ENCODE measurements at regions not wholly inside any gene's neighbourhood (a gene's known extent, or its start where the extent isn't known, plus 50 kb on each side); places are given as distances from the start of the nearest gene placed in this dataset.
A peak's percentile ranks its signal among the peaks of the same experiment; 100 is the strongest.
"Not testable (repeated sequence)": the region's sequence is repeated elsewhere in the genome, so short reads cannot be mapped to it uniquely, and the experiment has no call there.

DNA sequence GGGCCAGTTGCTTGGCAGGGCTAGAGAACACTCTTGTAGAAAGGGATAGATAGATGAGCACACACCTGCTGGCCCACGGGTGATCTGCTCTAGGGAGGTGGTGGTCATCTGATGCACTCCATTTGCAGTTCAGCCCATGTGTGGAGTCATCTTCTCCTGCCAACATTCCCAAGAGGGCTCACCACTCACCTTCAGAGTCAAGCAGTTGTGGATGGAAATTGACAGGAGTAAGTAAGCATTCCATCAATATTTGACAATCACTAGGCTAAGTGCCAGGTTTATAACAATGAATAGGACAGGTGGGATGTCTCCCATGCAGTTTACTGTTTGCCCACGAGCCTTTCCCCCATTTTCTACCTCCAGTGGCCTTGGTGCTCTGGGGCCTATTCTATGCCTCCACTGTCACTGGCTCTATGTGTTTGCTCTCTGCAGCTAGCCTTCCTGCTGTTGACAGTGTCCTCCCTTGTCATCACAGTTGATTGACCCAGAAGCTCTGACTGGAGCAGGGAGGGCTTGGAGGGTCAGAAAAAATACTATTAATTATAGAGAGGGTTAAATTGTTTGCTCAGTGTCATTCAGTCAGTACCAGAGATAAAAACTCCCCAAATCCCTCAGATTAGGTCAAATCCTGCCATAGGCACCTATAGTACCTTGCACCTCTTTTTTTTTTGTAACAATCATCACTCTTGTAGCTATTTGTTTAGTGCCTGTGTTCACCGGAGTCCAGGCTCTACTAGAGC is 134.6 kb upstream of the PZP start:
- no peak for DNase-seq (ENCODE audit: extremely low read depth, low read depth, low spot score)

DNA sequence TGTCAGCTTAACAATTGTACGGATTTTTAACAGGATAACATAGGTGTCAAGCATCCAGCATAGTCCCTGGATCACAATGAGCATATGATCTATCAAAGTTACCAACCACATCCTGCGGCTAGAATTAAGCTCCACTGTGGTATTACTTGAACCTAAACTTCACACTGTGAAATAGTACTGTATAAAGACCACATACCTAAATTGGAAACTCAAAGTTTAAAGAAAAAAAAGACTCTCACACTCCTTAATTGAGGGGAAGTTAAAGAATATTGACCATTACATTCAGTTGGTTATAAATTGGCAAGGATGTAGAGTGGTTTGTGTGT is 133.0 kb upstream of the PZP start:
- no peak for DNase-seq (ENCODE audit: extremely low read depth, low read depth, low spot score)

DNA sequence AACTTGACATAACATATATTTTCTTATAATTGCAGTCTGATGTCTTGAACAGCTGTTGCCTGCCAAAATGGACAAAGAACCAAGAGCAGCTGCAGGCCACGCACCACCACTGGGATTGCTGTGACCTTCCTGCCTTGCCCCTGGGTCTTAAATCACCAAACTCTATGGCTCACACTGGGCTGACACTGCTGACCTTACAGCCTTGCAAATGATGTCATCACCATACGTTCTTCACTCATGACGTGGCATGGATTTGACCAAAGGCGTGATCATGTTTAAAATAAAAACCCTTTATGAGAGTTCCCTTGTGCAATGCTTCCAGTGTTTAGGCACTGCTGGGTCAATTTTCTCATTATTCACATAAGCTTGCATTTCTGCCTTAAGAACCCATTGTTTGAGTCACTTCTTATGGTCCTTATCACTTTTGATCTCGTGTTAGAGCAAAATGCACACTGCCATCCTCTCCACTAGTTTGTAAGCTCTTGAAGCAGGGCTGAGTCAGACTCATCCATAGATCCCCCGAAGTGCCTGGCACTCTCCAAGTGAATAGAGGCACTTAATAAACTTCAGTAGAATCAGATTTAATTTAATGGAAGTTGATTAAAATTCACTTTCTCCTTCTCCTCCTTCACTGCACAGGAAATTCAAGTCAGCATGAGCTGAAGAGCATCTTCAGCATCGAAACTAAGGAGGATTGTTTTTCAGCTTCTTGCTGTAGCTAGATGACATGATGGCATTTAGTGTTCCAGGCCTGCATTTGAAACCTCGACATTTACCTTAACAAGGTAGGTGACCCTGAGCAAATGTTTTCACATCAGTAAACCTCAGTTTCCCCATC is 132.4 kb upstream of the PZP start:
- no peak for DNase-seq (ENCODE audit: extremely low read depth, low read depth, low spot score)

DNA sequence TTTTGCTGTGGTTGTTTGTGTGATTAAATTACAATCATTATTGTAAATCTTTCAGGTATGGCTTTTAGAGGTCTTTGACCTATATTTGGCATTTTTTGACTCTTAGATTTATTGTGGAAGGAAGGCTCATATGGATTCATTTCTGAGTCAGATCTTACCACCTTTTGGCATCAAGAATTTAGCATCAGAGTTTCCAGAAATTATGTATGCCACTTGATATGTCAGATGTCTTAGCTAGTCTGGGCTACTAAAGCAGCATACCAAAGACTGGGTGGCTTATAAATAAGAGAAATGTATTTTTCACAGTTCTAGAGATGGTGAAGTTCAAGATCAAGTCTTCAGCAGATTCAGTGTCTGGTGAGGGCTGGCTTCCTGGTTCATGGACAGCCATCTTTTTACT is 129.5 kb upstream of the PZP start:
- no peak for DNase-seq (ENCODE audit: extremely low read depth, low read depth, low spot score)

DNA sequence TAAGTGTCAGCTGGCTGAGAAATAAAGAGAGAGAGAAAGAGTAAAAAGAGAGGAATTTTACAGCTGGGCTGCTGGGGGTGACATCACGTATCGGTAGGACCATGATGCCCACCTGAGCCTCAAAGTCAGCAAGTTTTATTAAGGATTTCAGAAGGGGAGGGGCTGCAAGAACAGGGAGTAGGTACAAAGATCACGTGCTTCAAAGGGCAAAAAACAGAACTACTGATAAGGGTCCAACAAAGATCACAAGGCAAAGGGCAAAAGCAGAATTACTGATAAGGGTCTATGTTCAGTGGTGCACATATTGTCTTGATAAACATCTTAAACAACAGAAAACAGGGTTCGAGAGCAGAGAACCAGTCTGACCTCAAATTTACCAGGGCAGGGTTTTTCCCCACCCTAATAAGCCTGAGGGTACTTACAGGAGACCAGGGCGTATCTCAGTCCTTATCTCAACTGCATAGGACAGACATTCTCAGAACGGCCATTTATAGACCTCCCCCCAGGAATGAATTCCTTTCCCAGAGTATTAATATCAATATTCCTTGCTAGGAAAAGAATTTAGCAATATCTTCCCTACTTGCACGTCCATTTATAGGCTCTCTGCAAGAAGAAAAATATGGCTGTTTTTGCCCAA is 128.3 kb upstream of the PZP start:
- not testable (repeated sequence) for DNase-seq (ENCODE audit: extremely low read depth, low read depth, low spot score)

DNA sequence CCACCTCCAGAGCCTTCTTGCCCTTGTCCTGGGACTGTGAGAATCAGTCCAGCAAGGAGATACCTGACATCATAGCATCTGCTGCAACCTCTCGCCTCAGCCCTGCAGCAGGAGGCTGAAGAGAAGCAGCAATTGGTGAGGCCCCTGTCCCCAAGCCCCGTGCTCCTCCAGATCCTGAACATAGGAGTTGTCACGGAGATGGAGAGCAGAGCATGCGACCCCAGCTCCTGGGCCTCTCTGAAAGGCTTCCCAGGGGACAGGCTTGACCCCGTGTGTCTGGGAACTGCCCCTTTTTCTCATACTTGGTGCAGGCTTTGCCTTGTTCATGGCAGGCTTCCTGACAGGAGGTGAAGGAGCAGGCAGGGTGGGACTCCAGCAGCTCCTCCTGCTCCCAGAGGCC is 127.7 kb upstream of the PZP start:
- no peak for DNase-seq (ENCODE audit: extremely low read depth, low read depth, low spot score)

DNA sequence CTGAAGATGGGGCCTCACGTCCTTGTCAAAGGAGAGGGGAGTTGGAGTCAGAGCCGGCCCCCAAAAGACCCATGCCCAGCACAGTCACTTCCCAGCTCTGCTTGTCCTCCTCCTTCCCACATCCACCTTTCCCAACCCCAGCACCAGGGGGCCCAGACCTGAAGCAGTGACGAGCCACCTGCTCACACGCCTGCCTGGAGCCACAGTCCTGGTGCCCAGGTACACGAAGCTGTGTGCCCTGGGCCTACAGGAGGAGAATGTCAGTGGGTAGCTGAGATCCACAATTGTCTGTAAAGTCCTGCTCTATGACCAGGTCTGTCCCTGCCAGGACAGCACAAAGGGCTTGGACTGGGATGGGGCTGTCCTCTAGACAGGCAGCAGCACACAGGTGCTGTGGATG is 126.8 kb upstream of the PZP start:
- no peak for DNase-seq (ENCODE audit: extremely low read depth, low read depth, low spot score)

DNA sequence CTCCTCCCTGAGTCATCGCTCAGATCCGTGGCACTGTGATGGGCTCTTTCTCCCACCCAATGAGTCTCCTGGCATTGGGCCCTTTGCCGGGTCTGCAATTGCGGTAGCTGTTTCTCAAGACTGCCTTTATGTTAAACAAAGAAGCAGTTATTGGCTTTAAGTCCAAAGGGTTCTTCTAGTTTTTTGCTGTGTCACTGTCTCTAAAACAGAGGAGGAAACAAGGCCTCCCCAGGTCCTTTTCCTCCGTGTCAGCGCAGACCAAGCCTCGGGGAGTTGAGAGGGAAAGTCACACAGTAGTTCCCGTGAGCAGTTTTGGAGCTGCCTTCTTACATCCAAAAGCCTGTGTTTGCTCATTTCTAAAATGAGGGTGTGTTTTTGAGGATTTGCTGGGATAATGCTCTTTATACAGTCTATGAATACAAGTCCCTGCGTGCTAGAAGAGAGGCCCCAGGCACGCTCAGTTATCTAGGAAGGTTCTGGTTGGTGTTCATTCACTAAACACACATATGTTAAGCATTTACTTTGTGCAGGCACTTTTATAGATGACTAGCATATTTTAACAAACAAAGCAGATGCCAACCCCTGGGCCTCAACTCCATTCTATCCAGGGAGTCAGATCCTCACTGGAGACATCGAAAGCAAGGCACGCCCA is 126.0 kb upstream of the PZP start:
- DNase-seq (ENCODE audit: extremely low read depth, low read depth, low spot score): no peak

DNA sequence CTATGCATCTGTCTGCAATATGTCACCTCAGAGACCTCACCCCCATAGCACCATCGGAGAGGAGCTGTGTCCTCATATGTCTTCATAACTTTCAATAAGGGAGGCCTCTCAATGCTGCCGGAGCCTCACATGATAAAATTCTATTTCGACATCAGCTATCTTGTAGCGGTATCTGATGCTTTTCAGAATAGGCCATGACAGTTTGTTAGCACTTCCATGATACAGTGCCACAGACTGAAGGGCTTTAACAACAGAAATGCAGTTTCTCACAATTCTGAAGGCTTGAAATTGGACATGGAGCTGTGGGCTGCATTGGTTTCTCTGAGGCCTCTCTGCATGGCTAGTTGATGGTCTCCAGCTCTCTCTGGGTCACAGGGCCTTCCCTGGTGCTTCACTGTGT is 125.0 kb upstream of the PZP start:
- no peak for DNase-seq (ENCODE audit: extremely low read depth, low read depth, low spot score)

DNA sequence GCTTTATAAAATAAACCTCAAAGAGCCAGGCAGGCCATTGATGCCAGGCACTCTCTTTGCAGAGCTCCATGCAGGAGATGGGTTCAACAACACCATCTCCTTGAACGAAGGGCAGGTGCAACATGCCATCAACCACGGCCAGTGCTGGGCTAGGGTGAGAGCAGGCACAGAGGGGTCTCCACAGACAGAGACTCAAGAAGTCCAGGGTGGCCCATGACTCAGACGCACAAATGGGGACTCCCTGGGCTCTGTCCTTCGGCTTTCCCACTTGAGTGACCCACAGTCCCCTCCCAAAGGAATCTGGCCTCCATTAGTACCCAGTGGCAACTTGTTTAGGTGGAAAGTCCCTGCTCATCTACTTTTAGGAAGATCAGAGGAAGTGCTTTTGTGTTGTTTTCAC is 124.4 kb upstream of the PZP start:
- no peak for DNase-seq (ENCODE audit: extremely low read depth, low read depth, low spot score)

DNA sequence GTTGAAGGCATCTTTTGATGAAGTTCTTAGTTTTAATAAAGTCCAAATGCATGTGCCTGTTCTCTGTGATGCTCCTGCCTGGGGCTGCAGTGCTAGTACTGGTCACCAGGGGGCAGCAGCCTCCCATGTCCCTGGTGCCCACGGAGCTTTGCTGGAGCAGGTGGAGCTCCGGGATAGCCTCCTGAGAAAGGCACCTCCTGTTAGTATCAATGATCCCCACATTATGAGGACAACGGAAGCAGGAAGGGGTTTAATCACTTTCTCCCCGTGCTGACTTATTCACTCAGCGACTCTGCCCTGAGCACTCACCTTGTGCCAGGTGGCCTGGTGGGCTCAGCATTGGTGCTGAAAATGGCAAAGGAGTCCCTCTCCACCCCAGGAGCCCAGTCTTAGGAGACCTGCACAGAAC is 123.0 kb upstream of the PZP start:
- DNase-seq (ENCODE audit: extremely low read depth, low read depth, low spot score): peak; percentile 9

DNA sequence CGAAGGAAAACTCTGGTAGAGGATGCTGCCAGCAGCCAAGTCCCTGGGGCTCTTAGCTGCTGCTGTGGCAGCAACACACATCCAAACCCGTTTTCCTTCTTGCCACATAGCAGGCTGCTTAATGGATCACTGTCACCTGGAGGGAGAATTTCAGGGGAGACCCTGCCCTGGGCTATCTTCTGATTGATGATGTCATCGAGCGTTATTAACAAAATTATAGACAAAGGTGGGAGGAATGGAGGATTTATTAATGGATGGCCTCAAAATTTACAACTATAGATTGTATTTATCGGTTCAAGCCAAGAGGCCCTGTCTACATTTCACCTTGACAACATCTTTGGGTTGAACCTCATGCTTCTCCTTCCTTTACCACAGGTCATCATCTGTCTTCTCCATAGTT is 120.8 kb upstream of the PZP start:
- no peak for DNase-seq (ENCODE audit: extremely low read depth, low read depth, low spot score)

DNA sequence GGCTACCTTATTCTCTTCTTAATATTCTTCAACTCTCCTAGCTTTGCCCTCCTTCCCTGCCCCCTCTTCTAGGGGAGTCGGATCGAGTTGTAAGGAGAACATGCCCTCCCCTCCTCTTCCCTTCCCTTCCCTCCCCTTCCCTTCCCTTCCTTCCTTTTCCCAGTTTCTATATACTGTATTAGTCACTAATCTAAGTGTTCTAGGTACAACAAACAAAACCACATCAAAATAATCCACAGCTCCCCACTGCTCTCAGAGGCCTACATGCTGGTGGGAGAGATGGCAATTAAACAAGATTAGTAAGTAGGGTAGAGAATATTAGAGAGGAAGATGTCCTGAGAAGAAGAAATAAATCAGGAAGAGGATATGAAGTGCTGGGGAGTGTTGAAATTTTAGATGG is 119.9 kb upstream of the PZP start:
- DNase-seq (ENCODE audit: extremely low read depth, low read depth, low spot score): no peak

DNA sequence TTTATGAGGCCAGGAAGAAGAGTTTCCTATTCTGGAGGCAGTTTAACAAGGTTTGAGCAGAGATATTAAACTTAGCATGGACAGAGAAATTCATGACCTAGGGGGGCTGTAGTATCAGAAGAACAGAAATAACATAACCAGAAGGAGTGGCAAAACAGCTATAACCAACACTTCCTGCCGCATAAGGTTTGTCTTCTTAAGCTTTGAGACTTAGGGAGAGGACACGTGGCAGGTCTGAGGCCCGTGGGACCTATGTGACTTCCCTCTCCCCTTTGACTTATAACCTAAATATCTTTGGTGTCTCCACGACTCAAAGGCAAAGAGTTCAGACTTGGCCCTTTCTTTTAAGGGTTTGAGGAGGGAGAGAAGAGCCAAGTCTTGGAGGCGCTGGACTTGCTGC is 119.1 kb upstream of the PZP start:
- DNase-seq (ENCODE audit: extremely low read depth, low read depth, low spot score): no peak

DNA sequence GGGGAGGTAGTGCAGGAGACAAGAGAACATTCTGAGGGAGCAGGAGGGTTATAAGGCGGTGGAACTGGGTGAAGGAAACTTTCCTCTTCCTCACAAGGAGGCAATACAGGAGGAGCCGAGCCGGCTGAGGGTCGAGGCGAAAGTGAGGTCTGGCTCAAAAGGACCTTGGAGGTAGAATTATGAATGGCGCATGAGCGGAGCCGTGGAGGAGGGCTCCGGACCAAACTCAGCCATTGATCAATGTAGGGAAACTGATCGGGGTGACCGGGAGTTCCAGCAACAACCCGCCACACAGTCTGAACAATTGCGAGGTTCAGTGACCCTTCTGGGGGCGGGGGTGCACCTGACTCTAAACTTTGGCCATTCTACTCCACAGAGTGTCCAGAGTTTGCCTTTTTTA is 118.7 kb upstream of the PZP start:
- not testable (repeated sequence) for DNase-seq (ENCODE audit: extremely low read depth, low read depth, low spot score)

DNA sequence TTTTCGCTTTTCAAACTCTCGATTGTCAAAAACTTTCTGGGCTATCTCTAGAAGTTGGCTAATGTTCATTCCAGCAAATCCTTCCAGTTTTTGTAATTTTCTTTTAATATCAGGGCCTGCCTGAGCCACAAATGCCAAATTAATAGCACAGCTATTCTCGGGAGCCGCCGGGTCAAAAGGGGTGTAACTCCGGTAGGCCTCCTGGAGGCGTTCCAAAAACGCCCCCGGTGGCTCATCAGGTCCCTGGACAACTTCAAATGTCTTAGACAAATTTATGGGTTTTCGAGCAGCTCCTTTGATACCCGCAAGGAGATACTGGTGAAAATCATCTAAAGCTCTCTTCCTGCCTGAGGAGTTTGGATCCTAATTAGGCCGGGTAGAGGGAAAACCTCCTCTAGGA is 117.9 kb upstream of the PZP start:
- DNase-seq (ENCODE audit: extremely low read depth, low read depth, low spot score): no peak

DNA sequence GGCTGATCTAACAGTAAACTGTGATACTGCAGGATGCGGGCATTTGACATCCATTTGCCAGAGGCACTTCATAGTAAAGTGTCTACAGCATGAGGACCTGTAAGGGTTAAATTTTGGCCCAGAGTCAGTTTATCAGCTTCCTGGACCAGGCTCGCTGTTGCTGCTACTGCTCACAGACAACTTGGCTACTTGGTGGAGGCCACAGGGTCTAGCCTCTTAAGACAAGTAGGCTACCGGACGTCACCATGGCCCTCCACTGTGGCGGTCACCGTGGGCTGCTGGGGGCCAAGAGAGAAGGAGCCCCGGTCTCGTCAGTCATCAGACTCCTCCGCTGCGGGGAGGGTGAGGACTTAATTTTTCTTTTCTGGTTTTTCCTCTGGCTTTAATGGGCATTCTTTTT is 117.3 kb upstream of the PZP start:
- no peak for DNase-seq (ENCODE audit: extremely low read depth, low read depth, low spot score)

DNA sequence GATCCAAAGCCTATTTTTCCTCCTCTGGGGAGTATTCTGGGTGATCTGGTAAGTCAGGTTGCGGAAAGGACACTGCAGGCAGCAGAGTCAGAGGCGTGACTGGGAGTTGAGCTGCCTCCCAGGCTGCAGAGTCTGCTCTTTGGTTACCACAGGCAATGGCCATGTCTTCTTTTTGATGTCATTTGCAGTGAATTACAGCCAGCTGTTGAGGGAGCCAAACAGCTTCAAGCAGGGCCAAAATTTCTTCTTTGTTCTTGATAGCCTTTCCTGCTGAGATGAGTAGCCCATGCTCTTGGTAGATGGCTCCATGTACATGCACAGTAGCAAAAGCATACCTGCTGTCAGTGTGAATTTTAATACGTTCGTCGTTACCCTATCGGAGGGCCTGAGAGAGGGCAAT is 116.6 kb upstream of the PZP start:
- DNase-seq (ENCODE audit: extremely low read depth, low read depth, low spot score): no peak

DNA sequence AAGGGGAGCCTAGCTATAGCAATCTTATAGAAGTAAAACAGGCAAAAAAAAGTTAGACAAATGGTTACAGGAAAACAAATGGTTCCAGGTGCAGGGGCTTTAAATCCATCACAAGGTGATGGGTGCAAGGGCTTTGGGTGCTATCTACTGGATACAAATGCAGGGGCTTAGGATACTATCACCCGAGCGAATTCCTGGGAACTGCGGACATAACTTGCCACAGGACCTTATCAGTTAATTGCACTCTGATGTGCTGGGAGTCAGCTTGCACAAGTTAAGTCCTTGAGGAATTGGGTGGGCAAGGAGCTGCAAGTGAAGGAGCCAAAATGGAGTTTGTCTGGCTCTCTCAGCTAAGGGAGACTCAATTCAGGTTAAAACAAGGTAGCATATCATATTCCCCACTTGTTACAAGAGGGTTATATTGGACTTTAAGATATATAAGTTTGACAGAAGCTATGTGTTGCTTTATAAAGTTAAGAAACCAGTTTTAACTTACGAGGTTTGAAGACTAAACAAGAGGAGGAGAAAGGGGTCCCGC is 115.0 kb upstream of the PZP start:
- DNase-seq (ENCODE audit: extremely low read depth, low read depth, low spot score): no peak

DNA sequence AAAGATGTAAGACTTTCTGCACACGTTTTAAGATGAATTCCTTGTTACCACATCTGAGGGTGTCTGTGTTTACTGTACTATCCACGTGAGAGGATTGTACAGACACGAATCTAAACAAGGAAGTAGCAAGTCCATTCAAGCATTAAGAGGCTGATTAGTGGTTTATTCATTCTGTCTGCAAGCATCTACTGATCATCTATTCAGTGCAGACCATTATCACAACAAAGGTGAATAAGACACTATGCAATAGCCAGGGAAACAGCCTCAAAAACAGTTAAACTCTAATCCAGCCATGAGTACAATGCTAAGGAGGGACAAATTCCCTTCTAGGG is 111.6 kb upstream of the PZP start:
- DNase-seq (ENCODE audit: extremely low read depth, low read depth, low spot score): no peak

DNA sequence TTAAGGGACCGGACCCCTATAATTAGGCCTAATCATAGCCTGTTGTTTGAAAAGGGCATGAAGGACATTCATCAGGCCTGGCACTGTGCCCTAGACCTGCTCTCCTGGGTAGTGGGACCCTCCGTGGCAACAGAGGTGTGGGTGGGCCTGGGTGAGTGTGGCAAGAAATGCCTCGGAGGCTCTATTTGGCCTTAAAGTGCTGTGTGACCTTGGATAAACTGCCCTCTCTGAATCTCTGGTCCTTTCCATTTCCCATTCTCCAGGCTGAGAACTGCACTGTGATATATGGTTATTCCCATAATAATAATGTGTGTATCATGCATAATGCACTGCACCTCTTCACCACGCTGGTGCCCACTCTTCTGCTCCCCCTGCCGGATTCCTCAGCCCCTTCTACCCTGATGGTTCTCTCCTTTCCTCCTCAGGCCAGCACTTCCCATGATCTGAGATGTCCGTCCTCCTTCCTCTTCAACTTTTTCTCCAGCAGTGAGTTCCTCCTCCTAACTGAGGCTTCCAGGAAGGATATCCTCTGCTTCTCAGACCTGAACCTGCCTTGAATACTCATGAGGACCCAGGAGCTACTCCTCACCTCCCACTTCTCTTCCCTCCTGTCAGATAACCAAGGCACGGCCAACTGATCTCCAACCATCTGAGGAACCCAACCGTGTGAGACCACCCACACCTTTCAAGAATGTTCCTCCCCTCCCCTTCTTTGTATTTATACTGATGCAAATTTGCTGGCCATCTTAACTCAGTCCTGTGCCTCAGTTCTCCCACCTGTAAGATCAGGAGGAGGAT is 111.0 kb upstream of the PZP start:
- no peak for DNase-seq (ENCODE audit: extremely low read depth, low read depth, low spot score)

Measured in glomerular endothelial cell (primary cell).